Tongue (tissue), 1 donor: ENCODE measurements at regions not wholly inside any gene's neighbourhood (a gene's known extent, or its start where the extent isn't known, plus 50 kb on each side); places are given as distances from the start of the nearest gene placed in this dataset.

Source experiments
- DNase-seq: peaks from one replicate; pipeline ENCODE4 v3.0.0-alpha.2; 2015

DNA sequence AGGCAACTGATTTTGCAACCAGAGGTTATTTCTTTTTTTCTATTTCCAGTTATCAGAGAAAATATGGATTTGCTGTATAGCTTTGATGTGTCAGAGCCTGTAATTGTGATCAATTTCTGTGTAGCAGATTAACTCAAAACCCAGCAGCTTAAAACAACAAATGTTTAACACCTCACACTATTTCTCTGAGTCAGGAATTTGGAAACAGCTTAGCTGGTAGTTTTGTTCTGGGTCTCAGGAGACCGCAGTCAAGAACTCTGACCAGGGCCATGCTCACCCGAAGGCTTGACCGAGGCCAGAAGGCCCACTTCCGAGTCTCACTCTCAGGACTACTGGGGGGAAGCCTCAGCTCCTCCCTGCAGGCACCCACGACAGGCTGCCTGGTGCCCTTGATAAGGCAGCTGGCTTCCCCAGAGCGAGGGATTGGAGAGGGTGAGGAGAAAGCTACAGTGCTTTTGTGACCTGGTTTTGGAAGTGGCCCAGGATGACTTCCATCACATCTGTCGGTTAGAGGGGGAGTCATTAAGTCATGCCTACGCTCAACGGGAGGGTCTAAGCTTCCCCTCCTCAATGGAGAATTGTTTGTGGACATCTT, 105.7 kb upstream of the SHH start:
- DNase-seq: no peak

DNA sequence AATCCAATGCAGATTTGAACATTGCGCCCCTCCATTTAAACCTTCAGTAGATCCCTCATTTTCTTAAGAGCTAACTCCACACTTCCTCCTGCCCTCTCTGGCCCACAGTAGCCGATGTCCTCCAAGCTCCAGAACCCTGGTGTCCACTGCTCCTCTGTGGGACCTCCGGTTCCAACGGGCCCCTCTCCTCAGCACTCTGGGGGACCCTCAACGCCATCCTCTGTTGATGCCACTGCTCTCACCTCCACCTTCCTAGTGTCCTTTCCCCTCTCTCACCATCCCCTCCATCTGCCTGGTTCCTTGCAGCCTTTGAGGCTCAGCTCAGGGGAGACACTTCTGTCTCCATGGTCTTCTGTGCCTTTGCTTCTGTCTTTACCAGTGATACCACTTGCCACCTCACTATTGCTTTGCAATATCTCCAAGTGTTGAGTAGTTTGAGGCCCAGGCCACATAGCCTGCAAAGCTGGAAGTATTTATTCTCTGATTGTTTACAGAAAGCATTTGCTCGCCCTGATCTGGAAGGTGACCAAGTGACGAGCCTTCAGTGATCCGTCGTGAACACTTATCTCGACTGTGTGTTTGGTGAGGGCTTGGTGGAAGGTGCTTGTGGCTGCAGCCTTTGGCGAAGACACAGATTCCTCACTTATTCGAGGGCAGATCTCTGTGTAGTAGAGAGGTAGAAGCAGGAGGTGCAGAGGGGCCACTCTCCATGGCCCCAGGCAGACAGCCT, 104.8 kb upstream of the SHH start:
- no peak for DNase-seq

DNA sequence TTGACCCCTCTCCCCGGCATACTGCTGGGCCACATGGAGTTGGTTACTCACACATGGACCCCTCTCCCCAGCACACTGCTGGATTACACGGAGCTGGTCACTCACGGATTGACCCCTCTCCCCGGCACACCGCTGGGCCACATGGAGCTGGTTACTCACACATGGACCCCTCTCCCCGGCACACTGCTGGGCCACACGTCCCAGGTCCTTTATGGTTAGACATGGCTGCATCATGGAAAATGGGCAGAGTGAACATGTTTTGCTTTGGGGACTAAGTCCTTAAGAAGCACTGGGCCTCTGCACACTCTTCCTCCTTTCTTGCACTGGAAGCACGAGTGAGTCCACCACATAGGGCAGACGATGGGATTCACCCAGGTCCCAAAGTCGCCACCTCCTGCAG, 102.1 kb upstream of the SHH start:
- DNase-seq: no peak

DNA sequence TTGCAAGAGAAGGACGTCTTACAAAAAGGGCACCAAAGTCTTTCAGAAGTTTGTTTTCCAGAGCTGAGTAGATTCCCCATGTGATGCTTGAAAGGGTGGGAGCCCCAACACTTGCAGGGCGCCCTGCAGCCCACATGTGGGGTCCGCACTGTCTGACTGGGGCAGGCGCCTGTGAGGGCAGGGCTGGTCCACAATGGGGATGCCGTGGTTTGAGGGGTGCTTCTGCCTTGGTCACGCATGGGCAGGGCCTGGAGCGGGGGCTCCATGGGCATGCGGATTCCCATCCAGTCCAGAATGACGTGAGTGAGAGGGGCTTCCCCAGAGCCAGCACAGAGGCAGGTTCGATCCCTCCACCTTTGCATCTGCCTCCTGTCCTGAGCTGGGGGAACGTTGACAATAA, 101.5 kb upstream of the SHH start:
- DNase-seq: no peak

DNA sequence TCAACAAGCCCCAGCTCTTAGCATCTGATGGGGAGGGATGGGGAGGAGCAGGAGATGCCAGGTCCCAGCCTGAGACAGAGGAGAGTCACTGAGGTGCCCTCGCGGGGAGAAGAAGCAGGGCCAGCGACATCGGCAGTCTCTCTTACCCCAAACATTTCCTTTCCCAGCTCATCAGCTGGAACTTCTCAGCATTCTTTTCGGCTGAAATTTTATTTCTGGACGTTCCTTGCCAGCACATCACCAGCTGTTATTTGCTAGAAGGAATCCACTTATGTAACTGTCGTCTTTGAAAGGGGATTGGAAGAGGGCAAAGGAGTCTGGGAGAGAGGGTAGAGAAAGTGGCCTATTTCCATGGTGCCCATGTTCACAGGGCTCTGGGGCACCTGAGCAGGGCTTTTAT, 101.0 kb upstream of the SHH start:
- DNase-seq: peak; percentile 41

DNA sequence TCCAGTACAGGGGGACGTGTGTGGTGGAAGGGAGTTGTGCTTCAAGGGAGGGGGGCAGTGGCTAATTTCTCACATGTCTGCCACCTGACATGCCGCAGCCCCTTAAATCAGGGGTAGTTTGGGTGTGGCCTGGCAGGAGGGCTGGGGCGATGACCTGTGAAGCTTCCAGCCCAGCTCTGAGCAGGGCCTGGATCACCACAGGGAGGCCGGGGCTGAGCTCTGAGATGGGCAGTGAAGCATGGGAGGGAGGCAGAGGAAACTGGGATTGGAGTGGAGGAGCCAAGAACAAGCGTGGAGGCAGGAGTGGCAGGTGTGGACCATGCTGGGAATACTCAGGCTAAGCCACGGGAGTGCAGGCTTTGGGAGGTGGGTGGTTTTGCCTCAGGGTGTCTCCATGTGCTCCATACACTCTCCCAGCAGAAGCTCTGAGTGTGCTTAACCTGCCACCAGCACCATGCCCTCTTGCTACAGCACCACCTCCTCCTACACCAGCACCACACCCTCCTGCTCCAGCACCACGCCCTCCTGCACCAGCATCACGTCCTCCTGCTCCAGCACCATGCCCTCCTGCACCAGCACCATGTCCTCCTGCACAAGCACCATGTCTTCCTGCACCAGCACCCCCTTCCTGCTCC, 99.3 kb upstream of the SHH start:
- no peak for DNase-seq

DNA sequence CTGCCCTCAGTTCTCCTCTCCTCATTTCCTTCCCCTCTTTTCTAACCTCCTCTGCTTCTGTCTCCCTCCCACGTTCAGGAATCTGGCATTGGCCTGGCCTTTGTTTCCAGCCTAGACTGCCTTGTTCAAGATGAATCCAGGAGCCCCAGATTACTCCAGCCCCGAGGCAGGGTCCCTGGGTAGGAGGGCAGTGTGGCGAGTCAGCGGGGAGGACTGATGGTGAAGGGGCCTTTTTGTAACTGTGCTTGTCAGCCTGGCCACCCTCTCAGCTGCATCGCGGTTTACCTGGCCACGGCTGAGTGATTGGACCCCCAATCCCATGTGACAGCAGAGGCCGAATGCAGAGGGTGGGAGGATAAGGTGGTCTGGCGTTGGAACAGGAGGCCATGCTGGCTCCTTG, 96.1 kb upstream of the SHH start:
- DNase-seq: no peak

DNA sequence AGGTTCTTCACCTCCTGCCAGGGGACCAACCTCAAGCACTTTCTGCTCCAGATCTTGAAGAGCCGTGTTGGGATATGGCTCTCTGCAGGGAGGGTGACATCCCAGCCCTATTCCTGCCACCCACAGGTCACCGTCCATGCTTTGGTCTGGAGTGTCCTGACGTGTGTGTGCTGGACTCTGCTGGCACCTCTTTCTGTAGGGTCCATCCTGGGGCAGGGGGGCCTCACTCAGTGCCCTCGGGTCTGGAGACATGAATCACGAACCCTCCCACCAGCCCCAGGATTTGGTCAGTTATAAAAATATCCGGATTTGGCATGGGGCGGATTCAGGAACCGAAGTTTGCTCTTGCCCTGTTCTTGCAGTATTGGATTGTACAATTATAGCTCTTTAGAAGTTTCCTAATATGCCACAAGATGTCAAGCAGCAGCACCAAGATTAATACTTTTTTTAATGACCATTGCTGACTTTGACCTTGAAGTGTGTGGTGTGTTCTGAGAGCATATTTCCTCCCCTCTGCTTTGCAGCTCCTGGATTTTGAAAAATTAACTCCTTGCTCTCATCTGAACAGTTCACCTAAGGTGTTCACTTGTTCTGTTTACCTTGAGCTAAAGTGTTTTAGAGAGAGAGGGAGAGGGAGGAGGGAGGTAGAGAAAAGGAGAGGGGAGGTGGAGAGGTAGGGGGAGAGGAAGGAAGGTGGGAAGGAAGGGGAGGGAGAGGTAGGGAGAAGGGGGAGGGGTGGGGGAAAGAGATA, 95.4 kb upstream of the SHH start:
- no peak for DNase-seq

DNA sequence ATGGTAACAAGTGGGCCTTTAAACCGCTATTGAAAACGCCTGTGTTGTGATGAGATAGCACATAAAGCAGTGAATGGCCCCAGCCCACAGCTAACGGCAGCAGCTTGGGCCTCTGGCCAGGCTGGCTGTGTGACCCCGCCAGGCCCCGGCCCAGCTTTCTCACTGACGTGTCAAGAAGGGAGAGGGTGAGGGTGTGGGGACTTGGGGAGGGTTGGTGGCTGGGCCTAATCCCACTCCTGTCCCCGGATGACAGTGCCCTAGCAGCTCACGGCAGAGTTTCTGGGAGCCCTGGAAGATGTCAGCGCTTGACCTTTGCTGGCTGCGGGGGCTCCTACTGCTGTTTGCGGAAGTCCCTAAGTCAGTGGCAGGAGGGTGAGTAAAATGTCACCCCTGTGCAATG, 88.9 kb upstream of the SHH start:
- no peak for DNase-seq

DNA sequence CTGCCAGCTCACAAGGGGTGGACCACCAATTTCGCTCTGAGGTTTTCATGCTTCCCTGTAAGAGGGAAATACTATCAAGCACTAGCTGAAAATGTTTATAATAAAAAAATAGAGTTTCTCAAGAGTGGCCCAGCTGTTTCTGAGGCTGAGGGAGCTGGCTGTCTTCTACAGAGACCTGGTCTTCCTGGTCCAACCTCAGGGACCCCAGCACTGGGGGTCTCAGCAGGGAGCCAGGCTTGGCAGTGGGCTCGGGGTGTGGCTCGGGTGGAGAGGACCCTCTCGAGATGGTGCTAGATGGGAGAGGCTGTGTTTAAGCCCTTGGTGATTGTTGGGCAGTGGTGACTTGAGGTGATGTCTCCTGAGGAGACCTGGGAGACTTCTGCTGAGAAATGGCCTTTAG, 87.3 kb upstream of the SHH start:
- DNase-seq: no peak

DNA sequence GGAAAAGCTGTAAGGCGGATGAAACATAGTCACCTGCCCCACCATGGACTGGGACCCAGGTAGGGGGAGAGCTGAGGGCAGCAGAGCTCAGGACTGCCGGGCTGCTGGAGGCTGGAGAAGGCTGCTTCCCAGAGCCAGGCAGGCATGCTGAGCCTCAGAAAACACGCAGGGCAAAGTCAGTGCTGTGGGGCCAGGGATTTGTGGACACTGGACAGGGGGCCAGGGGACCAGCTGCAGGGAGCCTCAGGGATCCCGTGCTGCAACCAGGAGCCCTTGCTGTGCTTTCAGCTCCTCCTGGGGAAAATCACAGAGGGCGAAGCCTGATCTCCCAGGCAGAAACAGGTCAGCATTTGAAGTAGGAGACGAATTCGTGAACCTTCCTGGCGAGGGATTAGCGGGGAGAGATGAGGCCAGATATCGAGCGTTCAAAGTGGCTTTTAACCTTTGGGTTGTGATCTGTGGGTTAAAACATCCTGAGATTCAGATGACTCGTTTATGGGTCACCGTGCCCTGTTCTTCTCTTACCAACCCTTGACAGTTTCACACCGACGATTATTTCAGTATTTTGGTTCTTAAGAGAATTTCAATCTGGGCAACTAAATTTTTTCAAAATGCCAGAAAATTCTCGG, 85.6 kb upstream of the SHH start:
- DNase-seq: no peak

DNA sequence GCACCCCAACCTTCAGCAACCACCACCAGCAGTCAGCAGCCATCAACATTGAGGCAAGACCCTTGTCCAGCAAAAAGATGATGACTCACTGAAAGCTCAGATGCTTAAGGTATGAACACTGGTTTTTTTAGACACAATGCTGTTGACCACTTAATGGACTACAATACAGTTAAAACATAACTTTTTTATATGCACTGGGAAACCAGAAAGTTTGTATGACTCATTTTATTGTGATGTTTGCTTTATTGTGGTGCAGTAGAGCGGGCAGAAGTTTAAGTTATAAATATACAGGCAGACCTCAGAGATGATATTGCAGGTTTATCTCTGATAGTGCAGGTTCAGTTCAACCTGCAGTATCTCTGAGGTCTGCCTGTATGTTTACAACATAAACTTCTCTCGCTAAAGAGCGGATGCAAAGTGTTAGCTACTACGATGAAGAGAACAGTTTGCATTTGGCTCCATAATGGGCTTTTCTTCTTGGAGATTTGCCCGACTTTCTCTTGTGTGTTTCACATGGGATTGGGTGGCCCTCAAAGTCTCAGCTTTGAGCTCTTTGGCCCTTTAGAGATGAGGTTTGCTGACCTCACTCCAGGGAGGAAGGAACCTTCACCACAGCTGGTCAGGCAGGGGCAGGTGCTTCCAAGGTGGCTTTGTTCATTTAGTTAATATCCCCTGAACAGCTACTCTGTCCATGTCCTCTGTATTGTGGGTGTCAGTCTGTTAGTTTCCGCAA, 84.4 kb upstream of the SHH start:
- no peak for DNase-seq

DNA sequence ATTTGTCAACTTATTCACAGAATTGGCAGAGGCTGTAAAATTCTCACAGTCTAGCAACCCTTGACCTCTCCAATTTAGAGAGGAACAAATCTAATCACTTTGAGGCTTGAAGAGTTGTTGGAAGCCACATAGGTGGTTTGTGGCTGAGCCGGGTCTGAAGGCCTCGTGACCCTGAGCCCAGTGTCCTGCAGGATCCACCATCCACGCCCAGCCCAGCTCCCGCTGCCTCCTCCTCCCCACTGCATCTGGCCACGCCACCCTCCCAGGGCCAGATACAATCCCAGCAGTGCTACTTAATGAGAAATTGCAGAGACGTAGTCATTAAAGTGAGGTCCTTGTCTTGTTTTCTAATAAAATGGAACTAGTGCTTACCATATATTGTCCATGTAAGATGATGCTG, 81.4 kb upstream of the SHH start:
- DNase-seq: no peak

DNA sequence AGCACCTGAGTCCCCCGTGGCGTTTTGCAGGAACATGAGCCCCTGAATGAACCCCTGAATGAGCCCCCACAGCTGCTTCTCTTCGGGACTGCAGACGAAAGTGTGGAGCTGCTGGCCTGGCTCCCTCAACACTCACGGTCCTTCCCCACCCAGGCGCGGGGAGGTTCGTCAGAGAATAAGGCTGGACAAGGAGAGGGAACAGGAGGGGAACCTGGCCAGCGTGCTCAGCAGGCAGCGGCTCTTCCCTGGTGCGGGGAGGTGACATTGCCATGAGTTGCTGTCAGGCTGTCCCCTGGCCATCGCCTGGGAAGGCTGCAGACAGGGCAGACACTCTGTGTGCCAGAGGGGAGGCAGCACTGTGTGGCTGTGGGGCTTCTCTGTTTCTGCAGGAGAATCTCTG, 80.9 kb upstream of the SHH start:
- no peak for DNase-seq

DNA sequence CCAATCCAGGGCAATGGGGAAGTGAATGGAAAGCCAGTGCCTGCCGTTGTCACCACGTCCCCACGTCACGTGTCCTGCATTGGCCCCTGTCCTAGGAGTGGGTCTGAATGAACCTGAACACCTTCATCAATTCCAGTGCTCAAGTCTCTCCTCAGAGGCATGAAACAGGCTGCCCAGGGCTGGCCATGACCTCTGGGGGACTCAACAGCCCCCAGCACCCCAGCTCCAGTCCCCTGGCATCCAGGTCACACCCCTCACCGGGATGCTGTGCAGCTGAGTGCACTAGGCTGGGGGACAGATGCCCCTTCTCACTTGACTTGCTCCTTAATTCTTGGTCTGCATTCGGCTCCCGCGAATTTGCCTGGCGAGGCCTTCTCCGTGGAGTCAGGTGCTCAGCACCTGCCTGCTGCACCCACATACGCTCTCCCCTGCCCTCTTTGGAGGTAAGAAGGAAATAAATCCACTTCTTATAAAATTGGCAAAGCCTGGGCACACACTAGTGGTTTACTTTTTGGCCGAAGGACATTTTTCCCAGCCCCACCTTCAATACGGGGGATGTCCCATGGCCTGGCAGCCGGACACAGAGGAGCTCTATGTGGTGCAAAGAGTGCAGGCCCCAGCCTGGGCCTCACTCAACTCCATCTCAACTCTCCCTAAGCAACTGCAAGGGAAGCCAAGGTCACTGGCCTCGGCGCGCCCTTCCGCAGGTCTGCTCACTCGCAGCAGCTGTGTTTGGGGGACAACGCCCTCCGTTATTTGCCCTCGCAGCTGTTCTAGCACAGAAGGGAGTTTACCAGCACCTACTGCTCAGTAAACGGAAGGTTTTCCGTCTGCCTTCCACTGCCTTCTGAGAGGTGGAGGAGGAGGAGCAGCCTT, 77.6 kb upstream of the SHH start:
- DNase-seq: peak; percentile 57

DNA sequence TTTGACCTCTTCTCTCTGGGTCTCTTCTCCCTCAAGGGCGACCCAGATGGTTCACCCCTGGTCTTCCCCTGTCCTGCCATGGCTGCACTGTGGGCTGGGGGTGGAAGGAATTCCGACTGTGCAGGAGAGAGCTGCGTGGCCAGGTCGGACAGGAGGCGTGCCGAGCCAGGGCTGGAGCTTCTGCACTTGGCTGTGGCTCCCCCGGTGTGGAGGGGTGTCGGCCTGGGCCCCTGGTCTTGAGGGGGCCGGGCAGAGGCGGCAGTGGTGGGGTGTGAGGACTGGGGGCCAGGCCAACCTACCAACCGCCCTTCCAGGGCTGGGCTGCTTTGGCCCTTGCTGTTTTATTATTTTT, 74.9 kb upstream of the SHH start:
- no peak for DNase-seq

DNA sequence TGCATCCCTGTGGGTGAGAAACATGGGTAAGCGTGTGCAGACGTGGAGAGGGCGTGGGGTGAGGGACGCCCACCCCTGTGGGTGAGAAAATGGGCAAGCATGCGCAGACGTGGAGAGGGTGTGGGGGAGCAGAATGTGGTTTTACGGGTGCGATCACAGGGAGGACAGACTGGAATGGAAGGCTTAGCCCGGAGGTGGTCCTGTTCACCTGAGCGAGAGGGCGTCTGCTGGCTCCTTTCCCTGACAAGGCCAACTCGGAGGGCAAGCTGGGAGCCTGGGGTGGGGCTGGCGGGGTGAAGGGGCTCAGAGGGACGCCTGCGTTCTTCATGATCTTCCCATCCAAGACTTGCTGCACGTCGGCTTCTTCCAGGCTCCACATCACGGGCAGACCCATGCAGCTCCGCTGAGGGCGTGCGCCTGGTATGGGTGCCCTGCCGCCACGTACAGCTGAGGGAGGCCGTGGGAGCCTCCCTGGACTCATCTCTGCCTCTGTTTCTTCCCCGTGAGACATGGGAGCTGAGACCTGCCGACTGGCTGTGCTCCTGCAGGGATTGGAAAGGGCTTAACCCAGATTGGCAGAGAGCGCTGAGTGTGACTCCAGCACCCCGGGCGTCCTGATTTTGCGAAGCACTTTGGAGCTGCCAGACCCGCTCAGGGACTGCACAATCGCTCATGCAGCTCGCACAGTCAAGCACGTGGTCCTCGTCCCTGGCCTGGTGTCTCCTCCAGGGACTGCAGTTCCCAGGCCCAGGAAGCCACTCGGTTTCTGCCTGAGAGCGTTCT, 74.3 kb upstream of the SHH start:
- DNase-seq: no peak

DNA sequence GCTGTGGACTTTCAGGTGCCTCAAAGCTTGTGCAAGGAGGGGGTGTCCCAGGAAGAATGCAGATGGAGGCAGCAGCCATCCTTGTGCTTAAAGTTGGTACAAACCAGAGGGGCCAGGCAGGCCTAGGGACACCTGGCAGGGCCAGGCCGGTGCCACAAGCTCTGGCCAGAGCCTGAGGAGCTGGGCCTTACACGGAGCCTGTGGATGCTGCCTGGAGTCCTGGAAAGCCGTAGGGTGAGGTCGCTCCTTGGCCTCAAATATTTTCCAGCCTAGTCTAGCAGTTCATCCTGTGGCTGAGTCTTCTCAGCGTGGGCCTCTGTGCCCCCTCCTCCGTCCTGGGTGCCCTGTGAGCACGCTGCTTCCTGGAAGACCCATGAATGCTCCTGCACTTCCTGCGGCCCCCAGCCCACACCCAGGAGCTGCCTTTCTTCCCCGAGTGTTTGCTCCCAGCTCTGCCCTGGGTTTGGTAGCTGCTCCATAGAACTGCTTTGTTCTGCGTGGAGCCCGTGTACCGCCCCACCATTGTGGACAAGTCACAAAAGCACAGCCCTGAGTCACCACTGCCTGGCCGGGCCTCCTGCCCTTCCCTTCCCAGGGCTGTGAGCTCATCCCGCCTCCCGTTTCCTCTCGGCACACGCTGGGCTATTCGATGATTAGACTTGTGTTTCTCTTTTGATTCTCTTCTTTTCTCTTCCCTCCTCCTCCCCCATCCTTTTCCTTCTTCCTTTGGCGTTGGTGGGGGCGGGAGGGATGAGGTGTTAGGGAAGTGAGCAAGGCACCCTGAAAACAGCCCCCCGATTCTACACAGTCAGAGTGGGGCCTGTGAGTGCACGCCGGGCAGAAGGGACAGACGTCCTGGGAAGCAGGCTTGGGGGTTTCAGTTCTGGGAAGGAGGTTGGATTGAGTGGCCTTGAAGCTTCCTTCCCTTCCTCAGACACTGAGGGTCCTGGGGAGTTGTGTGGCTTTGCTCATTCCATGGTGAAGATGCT, 73.2 kb upstream of the SHH start:
- peak; percentile 13 for DNase-seq
